ES-I3 (cell line): ENCODE measurements at regions not wholly inside any gene's neighbourhood (a gene's known extent, or its start where the extent isn't known, plus 50 kb on each side); places are given as distances from the start of the nearest gene placed in this dataset.
"Not testable (repeated sequence)": the region's sequence is repeated elsewhere in the genome, so short reads cannot be mapped to it uniquely, and the experiment has no call there.

Experiments
- H3K36me3 ChIP-seq: 2 replicates; pipeline ENCODE4 v1.6.1; 2013; ENCODE audit warnings: mild to moderate bottlenecking, low read length, control low read depth, moderate library complexity; ENCODE audit not compliant: insufficient read depth
- H3K4me1 ChIP-seq: 2 replicates; pipeline ENCODE4 v1.6.1; 2013; ENCODE audit warnings: mild to moderate bottlenecking, control low read depth, low read length; ENCODE audit not compliant: insufficient read depth
- H3K9ac ChIP-seq: 2 replicates; pipeline ENCODE4 v1.6.1; 2013; ENCODE audit warnings: low read depth, mild to moderate bottlenecking, low read length, moderate library complexity
- H3K9me3 ChIP-seq: 2 replicates; pipeline ENCODE4 v1.6.1; 2013; ENCODE audit warnings: mild to moderate bottlenecking, low read length, moderate library complexity; ENCODE audit not compliant: control insufficient read depth, insufficient read depth

GRCh38 chr18:26637983-26638382 lies 89.6 kb upstream of the KCTD1 start:
- no peaks in the 10 kb centered on the region for H3K9me3 ChIP-seq
- H3K9ac ChIP-seq, result no peak overlapping the region
- no peaks in the 10 kb centered on the region for H3K36me3 ChIP-seq
- H3K4me1 ChIP-seq, result no peaks in the 10 kb centered on the region

DNA sequence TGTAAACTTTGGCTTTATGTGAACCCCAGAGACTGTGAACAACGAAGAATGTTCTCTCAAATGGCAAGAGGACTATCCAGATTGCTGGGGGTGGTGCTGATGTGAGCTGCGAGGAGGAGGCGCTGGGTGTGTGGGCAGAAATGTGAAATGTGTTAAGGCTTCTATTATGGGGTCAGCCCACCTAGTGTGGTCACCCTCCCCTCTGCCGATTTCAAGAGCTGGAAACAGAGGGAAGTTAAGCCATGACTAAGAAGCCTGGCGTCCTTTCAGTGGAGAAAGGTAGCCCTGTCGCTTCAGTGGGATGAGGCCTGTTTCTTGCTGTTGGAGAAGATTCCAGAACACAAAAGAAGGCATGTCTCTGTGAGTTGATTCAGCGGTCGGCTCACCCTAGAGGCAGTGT lies 89.0 kb upstream of the KCTD1 start:
- Histone ChIP-seq H3K4me1 (no peaks in the 10 kb centered on the region), H3K9ac (no peak overlapping the region), H3K9me3 (no peaks in the 10 kb centered on the region), H3K36me3 (no peaks in the 10 kb centered on the region)

DNA sequence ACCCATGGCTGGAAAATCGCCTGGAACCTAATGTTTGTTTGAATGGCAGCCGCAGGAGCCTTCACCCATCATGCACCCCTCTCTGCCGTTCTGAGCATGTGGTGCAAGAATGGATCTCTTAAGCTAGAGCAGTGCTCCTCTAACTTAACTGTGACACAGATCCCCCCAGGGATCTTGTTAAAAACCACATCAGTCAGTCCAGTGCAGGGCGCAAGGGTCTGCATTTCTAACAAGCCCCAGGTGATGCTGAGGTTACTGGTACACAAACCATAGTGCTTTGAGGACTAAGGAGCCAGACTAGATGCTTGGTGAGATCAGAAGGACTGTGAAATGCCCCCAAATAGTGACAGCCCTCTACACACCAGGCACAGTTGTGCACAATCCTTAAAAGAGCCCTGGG lies 87.1 kb upstream of the KCTD1 start:
- Histone ChIP-seq H3K9ac (no peak overlapping the region), H3K4me1 (no peaks in the 10 kb centered on the region), H3K9me3 (no peaks in the 10 kb centered on the region), H3K36me3 (no peaks in the 10 kb centered on the region)

- no peaks in the 10 kb centered on the region for H3K36me3 ChIP-seq
- no peaks in the 10 kb centered on the region for H3K9me3 ChIP-seq
- no peak overlapping the region for H3K9ac ChIP-seq
- H3K4me1 ChIP-seq, result no peaks in the 10 kb centered on the region
These were observed 86.3 kb upstream of the KCTD1 start for GRCh38 chr18:26634631-26635030.

DNA sequence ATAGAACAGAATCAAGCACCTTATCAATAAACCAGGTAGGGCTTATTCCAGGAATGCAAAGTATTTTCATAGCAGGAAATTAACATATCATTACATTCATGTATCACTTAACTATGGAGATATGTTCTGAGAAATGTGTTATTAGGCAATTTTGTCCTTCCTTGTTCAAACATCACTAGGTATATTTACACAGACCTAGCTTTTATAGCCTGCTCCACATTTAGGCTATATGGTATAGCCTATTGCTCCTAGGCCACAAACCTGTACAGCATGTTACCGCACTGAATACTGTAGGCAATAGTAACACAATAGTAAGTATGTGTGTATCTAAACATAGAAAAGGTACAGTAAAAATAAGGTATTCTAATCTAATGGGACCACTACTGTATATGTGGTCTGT lies 82.8 kb upstream of the KCTD1 start:
- no peak overlapping the region for H3K9ac ChIP-seq
- H3K36me3 ChIP-seq, result no peaks in the 10 kb centered on the region
- H3K4me1 ChIP-seq, result no peaks in the 10 kb centered on the region
- no peaks in the 10 kb centered on the region for H3K9me3 ChIP-seq

GRCh38 chr18:26630596-26630995 lies 82.2 kb upstream of the KCTD1 start:
- H3K9ac ChIP-seq, result no peak overlapping the region
- no peaks in the 10 kb centered on the region for H3K4me1 ChIP-seq
- peaks cover 3% of the 10 kb centered on the region; the same call in 1 of the 2 replicates for H3K9me3 ChIP-seq
- H3K36me3 ChIP-seq, result no peaks in the 10 kb centered on the region

- Histone ChIP-seq H3K9ac (no peak overlapping the region), H3K9me3 (peaks cover 10% of the 10 kb centered on the region; the same call in 1 of the 2 replicates), H3K36me3 (no peaks in the 10 kb centered on the region), H3K4me1 (no peaks in the 10 kb centered on the region)
These were observed 79.7 kb upstream of the KCTD1 start for GRCh38 chr18:26628017-26628416.

GRCh38 chr18:26624443-26624842 lies 76.1 kb upstream of the KCTD1 start:
- H3K9me3 ChIP-seq, result peaks cover 10% of the 10 kb centered on the region; the same call in 1 of the 2 replicates
- H3K36me3 ChIP-seq, result no peaks in the 10 kb centered on the region
- no peak overlapping the region for H3K9ac ChIP-seq
- H3K4me1 ChIP-seq, result no peaks in the 10 kb centered on the region

DNA sequence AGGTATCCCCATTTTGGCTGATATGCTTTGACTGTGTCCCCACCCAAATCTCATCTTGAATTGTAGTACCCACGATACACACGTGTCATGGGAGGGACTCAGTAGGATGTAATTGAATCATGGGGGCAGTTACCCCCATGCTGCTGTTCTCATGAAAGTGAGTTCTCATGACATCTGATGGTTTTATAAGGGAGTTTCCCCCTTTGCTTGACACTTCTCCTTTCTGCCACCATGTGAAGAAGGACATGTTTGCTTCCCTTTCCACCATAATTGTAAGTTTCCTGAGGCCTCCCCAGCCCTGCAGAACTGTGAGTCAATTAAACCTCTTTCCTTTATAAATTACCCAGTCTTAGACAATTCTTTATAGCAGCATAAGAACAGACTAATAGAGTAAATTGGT lies 75.0 kb upstream of the KCTD1 start:
- H3K4me1 ChIP-seq, H3K9ac ChIP-seq, H3K36me3 ChIP-seq: not testable (repeated sequence)
- H3K9me3 ChIP-seq, result peaks cover 10% of the 10 kb centered on the region; the same call in 1 of the 2 replicates

DNA sequence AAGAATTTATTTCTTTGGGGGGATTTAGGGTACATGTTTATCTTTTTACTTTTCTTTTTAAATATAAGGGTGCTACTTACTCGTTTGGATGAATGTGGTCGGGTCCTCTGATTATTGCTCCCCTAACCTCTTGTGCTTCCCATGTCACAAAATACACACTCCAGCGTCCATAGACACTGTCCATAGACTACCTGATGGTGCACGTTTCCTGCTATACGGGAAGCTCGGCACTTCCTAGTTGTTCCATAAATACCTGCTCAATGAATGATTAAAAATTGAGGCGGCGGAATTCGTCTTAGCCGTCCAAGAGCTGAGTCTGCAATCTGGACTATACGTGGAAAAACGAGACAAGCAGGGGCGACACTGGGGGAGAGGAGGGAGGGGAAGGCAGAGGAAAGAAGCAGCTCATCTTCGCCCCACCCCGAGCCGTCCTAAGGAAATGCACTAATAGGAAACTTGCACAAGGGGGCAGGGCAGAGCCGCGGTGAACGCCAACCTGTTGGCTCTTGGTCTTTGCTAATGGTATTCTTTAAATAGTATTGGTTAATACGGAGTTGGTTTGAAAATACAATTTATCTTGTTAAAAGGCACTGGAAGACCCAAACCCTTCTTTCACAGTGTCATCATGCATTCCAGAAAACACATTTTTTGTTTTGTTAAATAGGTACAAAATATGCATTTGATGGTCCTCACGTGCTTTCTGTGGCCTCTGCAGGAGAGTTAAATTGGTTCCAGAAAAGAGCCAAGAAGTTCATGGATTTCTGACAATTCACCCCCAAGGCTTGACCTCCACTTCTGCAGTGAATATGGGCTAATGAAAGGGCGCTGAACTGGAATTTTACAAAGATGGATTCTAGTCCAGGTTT lies 73.0 kb upstream of the KCTD1 start:
- peaks cover 10% of the 10 kb centered on the region; the same call in 1 of the 2 replicates for H3K9me3 ChIP-seq
- no peaks in the 10 kb centered on the region for H3K36me3 ChIP-seq
- H3K4me1 ChIP-seq, result no peaks in the 10 kb centered on the region
- H3K9ac ChIP-seq, result peak overlapping the region; percentile 21; the same call in 1 of the 2 replicates

DNA sequence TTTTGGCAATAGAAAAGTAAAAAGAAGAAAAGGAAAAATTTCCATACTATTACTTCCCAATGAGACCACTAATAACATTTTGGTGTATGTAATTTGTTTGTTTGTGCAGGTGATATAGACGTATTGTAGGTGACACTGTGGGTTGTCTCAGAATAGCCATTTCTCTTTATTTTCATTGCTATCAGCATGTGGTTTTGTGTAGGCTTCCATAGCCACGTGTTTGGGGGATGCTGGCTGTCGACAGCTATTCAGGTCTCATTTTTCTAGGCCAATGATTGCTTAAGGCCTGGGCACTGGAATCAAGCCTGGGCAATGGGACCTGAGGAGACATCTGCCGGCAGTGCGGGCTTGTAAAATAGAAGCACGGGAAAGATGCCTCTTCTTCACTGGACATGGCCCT lies 71.0 kb upstream of the KCTD1 start:
- Histone ChIP-seq H3K36me3 (no peaks in the 10 kb centered on the region), H3K4me1 (peaks cover 6% of the 10 kb centered on the region), H3K9me3 (peaks cover 2% of the 10 kb centered on the region; the same call in 1 of the 2 replicates), H3K9ac (no peak overlapping the region)

GRCh38 chr18:26618135-26618534 lies 69.8 kb upstream of the KCTD1 start:
- no peaks in the 10 kb centered on the region for H3K36me3 ChIP-seq
- no peak overlapping the region for H3K9ac ChIP-seq
- peaks cover 11% of the 10 kb centered on the region for H3K4me1 ChIP-seq
- no peaks in the 10 kb centered on the region for H3K9me3 ChIP-seq

DNA sequence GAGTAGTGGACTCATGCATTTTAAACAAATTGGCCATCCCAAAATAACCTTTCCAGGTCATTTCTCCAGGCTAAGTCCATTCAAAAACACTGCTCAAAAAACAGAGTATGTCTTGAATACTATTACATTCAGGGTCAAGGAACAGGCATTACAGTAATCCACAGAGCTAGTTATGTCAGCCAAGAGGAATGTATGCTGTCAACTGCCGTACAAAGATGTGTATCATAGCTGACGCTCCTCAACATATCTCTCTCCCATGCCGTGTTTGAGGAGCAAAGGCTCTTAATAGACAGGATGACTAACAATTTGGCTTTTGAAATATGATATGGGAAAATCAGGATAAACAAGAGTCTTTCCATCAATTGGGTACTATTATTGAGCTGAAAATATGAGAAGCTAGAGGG lies 68.8 kb upstream of the KCTD1 start:
- Histone ChIP-seq H3K36me3 (no peaks in the 10 kb centered on the region), H3K9me3 (no peaks in the 10 kb centered on the region), H3K4me1 (peaks cover 11% of the 10 kb centered on the region), H3K9ac (no peak overlapping the region)

GRCh38 chr18:26614374-26614773 lies 66.0 kb upstream of the KCTD1 start:
- Histone ChIP-seq H3K9ac (no peak overlapping the region), H3K4me1 (peaks cover 11% of the 10 kb centered on the region), H3K9me3 (no peaks in the 10 kb centered on the region), H3K36me3 (no peaks in the 10 kb centered on the region)
